OCI-LY7 (cell line): ENCODE measurements at regions not wholly inside any gene's neighbourhood (a gene's known extent, or its start where the extent isn't known, plus 50 kb on each side); places are given as distances from the start of the nearest gene placed in this dataset.

ENCODE experiments used
- EZH2phosphoT487 ChIP-seq: fragments of 200-600 bp; sonication (generic); IDR thresholded peaks from 2 replicates; pipeline ENCODE4 v1.6.1; 2018; ENCODE audit warnings: low read depth, borderline replicate concordance, mild to moderate bottlenecking, mixed run types, antibody characterized with exemption, low read length, moderate library complexity, mixed read lengths
- TF ChIP-seq, protein P1 (sequence below): fragments of 200-600 bp; sonication (generic); conservative IDR thresholded peaks from 2 replicates; pipeline ENCODE4 v1.5.1; 2014; ENCODE audit warnings: mild to moderate bottlenecking, antibody characterized with exemption, low read length, moderate library complexity, mixed read lengths

DNA sequence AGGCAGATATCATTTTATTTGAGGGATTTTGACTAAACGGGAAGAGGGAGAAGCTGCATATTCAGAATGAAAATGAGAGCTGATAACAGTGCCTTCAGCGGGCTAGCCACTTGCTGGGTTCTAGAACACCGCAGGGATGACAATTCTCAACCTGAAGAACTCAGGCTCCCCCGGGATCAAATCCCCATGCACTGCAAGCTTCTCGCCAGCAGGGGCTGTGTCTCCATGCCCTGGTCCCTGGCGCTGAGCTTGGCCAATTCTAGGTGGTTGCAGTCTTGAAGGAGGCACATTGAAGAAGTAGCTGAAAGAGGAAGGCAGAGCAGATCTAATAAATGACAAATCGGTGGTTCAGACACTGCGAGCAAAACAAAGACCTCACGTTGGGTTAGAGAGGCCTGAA, 128.7 kb downstream of the UQCRFS1 start:
- TF ChIP-seq, protein P1, sequence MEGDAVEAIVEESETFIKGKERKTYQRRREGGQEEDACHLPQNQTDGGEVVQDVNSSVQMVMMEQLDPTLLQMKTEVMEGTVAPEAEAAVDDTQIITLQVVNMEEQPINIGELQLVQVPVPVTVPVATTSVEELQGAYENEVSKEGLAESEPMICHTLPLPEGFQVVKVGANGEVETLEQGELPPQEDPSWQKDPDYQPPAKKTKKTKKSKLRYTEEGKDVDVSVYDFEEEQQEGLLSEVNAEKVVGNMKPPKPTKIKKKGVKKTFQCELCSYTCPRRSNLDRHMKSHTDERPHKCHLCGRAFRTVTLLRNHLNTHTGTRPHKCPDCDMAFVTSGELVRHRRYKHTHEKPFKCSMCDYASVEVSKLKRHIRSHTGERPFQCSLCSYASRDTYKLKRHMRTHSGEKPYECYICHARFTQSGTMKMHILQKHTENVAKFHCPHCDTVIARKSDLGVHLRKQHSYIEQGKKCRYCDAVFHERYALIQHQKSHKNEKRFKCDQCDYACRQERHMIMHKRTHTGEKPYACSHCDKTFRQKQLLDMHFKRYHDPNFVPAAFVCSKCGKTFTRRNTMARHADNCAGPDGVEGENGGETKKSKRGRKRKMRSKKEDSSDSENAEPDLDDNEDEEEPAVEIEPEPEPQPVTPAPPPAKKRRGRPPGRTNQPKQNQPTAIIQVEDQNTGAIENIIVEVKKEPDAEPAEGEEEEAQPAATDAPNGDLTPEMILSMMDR, result peak; percentile 54
- TF ChIP-seq EZH2phosphoT487, result no peak
